22Rv1 (cell line): ENCODE measurements at regions not wholly inside any gene's neighbourhood (a gene's known extent, or its start where the extent isn't known, plus 50 kb on each side); places are given as distances from the start of the nearest gene placed in this dataset.

ENCODE experiments used
- H3K27ac ChIP-seq: fragments of 450-650 bp; 2 replicates; pipeline ENCODE4 v1.5.1; 2017
- ZFX ChIP-seq: fragments of 450-650 bp; IDR thresholded peaks from 2 replicates; pipeline ENCODE4 v1.6.1; 2017; ENCODE audit warnings: antibody characterized with exemption, borderline replicate concordance
- TF ChIP-seq, protein P1 (sequence below): fragments of 450-650 bp; IDR thresholded peaks from 2 replicates; pipeline ENCODE4 v1.5.1; 2017; ENCODE audit warnings: mild to moderate bottlenecking

DNA sequence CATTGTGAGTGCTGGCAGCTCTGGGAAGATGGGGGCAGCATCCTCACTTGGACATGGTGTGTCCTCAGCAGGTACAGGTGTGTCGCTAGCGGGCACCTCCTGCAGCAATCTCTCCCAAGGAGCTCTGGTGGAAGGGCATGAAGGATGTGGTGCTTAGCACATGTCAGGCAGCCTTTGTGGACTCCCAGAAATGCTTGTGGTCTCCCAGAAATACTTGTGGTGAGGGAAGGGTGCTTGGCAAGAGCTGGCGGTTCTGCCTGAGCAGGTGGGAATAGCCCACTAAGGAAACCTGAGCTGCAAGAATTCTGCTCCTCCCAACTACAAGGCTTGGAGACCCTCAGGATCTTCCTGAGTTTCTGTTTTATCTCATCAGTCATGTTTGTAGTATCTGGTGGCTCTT, 371.6 kb downstream of the PRDM2 start:
- H3K27ac ChIP-seq, result no peak overlapping the region
- TF ChIP-seq, protein P1, sequence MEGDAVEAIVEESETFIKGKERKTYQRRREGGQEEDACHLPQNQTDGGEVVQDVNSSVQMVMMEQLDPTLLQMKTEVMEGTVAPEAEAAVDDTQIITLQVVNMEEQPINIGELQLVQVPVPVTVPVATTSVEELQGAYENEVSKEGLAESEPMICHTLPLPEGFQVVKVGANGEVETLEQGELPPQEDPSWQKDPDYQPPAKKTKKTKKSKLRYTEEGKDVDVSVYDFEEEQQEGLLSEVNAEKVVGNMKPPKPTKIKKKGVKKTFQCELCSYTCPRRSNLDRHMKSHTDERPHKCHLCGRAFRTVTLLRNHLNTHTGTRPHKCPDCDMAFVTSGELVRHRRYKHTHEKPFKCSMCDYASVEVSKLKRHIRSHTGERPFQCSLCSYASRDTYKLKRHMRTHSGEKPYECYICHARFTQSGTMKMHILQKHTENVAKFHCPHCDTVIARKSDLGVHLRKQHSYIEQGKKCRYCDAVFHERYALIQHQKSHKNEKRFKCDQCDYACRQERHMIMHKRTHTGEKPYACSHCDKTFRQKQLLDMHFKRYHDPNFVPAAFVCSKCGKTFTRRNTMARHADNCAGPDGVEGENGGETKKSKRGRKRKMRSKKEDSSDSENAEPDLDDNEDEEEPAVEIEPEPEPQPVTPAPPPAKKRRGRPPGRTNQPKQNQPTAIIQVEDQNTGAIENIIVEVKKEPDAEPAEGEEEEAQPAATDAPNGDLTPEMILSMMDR, result no peak
- TF ChIP-seq ZFX, result no peak

DNA sequence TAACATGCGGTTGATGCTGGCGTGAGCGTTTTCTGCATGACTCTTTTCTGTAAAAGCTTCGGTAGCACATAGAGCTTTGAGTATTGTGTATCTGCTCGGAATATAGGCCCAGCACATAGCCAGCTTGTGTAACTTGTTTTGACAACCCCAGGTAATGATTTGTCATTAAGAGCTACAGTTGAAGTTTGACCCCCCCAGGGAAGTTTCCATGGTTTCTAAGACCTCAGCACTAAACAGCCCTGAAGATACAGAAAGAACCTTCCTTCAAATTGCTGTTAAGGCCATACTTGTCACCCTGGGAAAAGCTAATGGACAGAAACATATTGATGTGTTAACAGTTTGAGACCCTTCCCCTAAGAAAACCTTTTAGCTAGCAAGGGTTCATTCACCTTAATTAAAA, 380.7 kb downstream of the PRDM2 start:
- H3K27ac ChIP-seq, result no peak overlapping the region
- TF ChIP-seq ZFX, result no peak

DNA sequence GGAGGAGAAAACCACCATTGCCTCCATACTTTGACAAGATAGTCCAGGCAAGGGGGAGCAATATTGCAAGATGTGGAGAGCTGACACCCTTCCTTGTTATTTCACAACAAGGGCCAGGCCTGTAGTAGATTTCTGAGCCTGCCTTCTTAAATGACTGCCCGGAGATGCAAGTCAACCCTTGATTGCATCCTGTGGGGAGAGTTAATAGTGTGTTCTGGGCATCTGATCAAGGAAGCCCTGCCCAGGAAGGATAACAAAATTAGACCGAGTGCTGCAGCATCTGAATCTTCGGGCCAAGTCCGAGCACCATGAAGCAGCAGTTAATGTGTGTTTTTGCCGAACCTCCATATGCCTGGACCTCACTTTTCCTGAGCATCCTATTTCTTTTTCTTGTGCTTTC, 382.3 kb downstream of the PRDM2 start:
- TF ChIP-seq, protein P1, result no peak
- TF ChIP-seq ZFX, result no peak

DNA sequence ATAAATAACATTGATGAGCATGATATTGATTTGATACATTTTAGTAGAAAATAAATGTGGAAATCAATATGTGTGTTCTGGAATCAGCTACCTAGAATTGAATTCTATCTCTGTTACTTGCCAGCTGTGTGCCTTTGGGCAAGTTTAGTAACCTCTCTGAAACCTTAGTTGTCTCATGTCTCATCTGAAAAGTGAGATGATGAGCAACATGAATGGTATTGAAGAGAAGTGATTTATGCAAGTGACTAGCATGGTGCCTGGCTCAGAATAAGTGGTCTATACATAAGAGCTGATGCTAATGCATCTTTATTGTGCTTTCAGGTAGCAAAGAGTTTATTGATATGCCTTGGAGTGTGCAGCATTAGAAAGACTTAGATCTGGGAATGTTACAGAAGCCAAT, 383.3 kb downstream of the PRDM2 start:
- TF ChIP-seq, protein P1, result no peak
- no peak for TF ChIP-seq ZFX
- H3K27ac ChIP-seq, result no peak overlapping the region

More for the DNA sequence above, 382.3 kb downstream of the PRDM2 start:
- no peak overlapping the region for H3K27ac ChIP-seq

DNA sequence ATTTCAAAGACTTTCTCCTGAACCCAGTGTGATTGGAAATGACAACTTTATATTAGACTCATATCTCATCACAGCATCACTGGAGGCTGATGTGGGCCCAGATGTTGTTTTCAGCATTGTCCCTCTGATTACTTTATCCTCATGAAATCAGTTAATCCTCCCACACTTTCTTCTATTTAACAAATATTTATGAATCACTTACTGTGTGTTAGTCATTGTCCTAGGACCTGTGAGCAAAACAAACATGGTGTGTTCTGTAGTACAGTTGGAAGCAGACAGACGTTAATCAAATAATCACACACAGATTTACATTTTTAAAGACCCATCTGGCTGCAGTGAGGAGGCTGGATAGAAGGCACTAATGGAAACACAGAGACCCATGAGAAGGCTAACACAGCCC, 383.7 kb downstream of the PRDM2 start:
- H3K27ac ChIP-seq, result no peak overlapping the region
- TF ChIP-seq ZFX, result no peak
- TF ChIP-seq, protein P1, result no peak

DNA sequence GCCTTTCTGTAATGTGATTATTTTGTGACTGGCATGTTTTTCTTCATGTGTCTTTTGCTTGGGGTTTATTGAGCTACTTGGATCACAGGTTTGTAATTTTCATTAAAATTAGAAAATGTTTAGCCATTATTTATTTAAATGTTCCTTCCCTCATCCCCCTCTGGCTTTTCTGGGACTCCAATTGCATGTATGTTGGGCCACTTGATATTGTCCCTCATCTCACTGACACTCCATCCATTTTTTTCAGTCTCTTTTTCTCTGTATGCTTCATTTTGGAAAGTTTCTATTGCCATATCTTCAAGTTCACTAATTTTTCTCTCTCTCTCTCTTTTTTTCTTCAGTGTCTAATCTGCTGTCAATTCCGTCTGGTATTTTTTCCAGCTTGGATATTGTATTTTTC, 390.1 kb downstream of the PRDM2 start:
- no peak overlapping the region for H3K27ac ChIP-seq
- TF ChIP-seq, protein P1, result no peak
- TF ChIP-seq ZFX, result no peak

DNA sequence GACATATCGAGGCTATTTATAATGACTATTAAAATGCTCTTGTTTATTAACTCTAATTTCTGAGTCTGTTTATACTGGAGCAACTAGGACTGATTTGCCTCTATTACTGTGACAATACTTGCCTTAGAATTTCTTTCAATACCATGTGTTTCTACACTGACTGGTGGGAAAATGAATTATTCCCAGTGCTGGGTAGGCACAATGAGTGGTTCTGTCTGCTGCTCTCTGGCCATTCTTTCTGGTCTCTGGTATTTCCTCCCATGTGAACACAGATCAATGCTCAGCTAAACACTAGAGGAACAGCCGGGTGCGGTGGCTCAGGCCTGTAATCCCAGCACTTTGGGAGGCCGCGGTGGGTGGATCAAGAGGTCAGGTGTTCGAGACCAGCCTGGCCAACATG, 390.5 kb downstream of the PRDM2 start:
- no peak overlapping the region for H3K27ac ChIP-seq
- TF ChIP-seq ZFX, result no peak
- TF ChIP-seq, protein P1, result no peak

DNA sequence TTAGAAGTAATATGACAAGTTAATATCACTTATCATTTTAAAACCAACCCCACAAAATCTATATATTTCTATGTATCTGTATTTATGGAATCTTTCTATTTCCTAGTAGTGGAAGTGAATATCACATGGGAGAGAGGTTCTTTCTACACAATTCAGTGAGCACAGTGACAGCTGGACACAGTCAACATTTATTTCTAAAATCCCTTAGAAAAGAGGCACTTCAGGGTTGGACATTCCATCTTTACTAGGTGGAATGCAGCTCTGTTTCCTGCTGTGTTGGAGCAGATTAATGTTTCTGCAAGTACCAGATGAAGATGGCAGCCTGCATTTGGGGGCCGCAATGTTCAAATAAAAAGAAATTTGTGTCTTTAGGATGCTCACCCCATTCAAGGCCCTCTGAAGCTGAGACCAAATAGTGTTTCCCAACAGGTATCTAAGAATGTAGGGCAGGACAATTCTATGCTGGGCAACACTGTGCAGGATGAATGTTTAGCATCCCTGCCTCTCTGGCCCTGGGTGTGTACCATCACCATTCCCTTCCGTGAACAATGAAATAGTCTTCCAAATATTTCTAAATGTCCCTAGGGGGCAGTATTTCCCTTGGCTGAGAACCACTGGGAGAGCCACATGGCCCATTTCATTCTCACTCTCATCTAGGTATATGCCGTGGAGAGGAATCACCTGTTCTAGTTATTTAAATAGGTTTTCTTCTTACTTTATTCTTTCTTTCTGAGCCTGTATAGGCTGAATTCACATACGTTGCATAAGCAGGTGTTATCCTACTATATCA, 394.8 kb downstream of the PRDM2 start:
- TF ChIP-seq ZFX, result no peak
- TF ChIP-seq, protein P1, result peak; percentile 75
- H3K27ac ChIP-seq, result no peak overlapping the region
